ENCODE measurements at regions not wholly inside any gene's neighbourhood (a gene's known extent, or its start where the extent isn't known, plus 50 kb on each side); places are given as distances from the start of the nearest gene placed in this dataset.

- TF ChIP-seq ZNF274 (IDR thresholded peaks at IDR 0.05; ENCODE audit: low read depth, low read length) (no peak), EZH2 (IDR thresholded peaks at IDR 0.05) (no peak), CTCF (IDR thresholded peaks at IDR 0.05 in 2 of 3, conservative IDR thresholded peaks at IDR 0.05 in 1 of 3; ENCODE audit: borderline replicate concordance in 1 of 3, insufficient read depth in 1 of 3, low read depth in 2 of 3, low read length in 2 of 3) (no peak), FOSL1 (IDR thresholded peaks at IDR 0.05; ENCODE audit: low read depth) (no peak), POLR2A (IDR thresholded peaks at IDR 0.05; ENCODE audit: borderline replicate concordance, extremely low read depth, insufficient read depth, insufficient read length) (no peak), SP1 (IDR thresholded peaks at IDR 0.05; ENCODE audit: low read depth) (no peak), SRF (IDR thresholded peaks at IDR 0.05; ENCODE audit: low read depth) (no peak), TCF7L2 (IDR thresholded peaks at IDR 0.05; ENCODE audit: borderline replicate concordance, extremely low read depth, insufficient read depth, insufficient read length) (no peak), ATF3 (IDR thresholded peaks at IDR 0.05) (no peak), JUND (IDR thresholded peaks at IDR 0.05) (no peak), ZFX (IDR thresholded peaks at IDR 0.05) (no peak), REST (IDR thresholded peaks at IDR 0.05; ENCODE audit: low read depth) (no peak), CEBPB (IDR thresholded peaks at IDR 0.05; ENCODE audit: low read depth) (no peak)
These were observed 74.3 kb upstream of the ARHGAP42 start for GRCh38 chr11:100612766-100613165.
